HG03045 (cell line): ENCODE measurements at regions not wholly inside any gene's neighbourhood (a gene's known extent, or its start where the extent isn't known, plus 50 kb on each side); places are given as distances from the start of the nearest gene placed in this dataset.
"Not testable (repeated sequence)": the region's sequence is repeated elsewhere in the genome, so short reads cannot be mapped to it uniquely, and the experiment has no call there.

Experiments used
- ATAC-seq: cut with Tn5 transposase; IDR thresholded peaks from one replicate; pipeline ENCODE4 v1.9.1; 2021; ENCODE audit warnings: mild to moderate bottlenecking, moderate library complexity; ENCODE audit not compliant: unreplicated experiment

- no peak for ATAC-seq
Observed at GRCh38 chr10:36026656-36027390, 384.7 kb upstream of the FZD8 start.

GRCh38 chr10:36026081-36026480 is 384.0 kb upstream of the FZD8 start:
- ATAC-seq: no peak

GRCh38 chr10:36023939-36024338 is 381.8 kb upstream of the FZD8 start:
- ATAC-seq: no peak

GRCh38 chr10:36021096-36021495 is 379.0 kb upstream of the FZD8 start:
- no peak for ATAC-seq

GRCh38 chr10:36019749-36020148 is 377.7 kb upstream of the FZD8 start:
- no peak for ATAC-seq

- no peak for ATAC-seq
Observed at GRCh38 chr10:36018996-36019395, 376.9 kb upstream of the FZD8 start.

- ATAC-seq: no peak
Observed at GRCh38 chr10:36017137-36017536, 375.0 kb upstream of the FZD8 start.

- ATAC-seq: no peak
Observed at GRCh38 chr10:36007369-36007768, 365.3 kb upstream of the FZD8 start.

GRCh38 chr10:36003688-36004087 is 361.6 kb upstream of the FZD8 start:
- ATAC-seq: no peak

- no peak for ATAC-seq
Observed at GRCh38 chr10:36003031-36003600, 361.0 kb upstream of the FZD8 start.

GRCh38 chr10:36002445-36002844 is 360.3 kb upstream of the FZD8 start:
- no peak for ATAC-seq

- ATAC-seq: not testable (repeated sequence)
Observed at GRCh38 chr10:36000754-36001153, 358.7 kb upstream of the FZD8 start.

GRCh38 chr10:35998026-35998425 is 355.9 kb upstream of the FZD8 start:
- ATAC-seq: no peak

- no peak for ATAC-seq
Observed at GRCh38 chr10:35995485-35995884, 353.4 kb upstream of the FZD8 start.

- no peak for ATAC-seq
Observed at GRCh38 chr10:35993591-35994515, 351.8 kb upstream of the FZD8 start.

- no peak for ATAC-seq
Observed at GRCh38 chr10:35992107-35992506, 350.0 kb upstream of the FZD8 start.

GRCh38 chr10:35986756-35987502 is 344.8 kb upstream of the FZD8 start:
- ATAC-seq: no peak

GRCh38 chr10:35979116-35979515 is 337.0 kb upstream of the FZD8 start:
- ATAC-seq: no peak

- not testable (repeated sequence) for ATAC-seq
Observed at GRCh38 chr10:35973912-35974591, 332.0 kb upstream of the FZD8 start.

GRCh38 chr10:35972275-35972674 is 330.2 kb upstream of the FZD8 start:
- no peak for ATAC-seq
